Stromal cell of bone marrow (primary cell): ENCODE measurements at regions not wholly inside any gene's neighbourhood (a gene's known extent, or its start where the extent isn't known, plus 50 kb on each side); places are given as distances from the start of the nearest gene placed in this dataset.
"Not testable (repeated sequence)": the region's sequence is repeated elsewhere in the genome, so short reads cannot be mapped to it uniquely, and the experiment has no call there.

Source experiments
- DNase-seq: peaks from one replicate; pipeline ENCODE4 v3.0.0-alpha.2; 2012; ENCODE audit warnings: low read depth

DNA sequence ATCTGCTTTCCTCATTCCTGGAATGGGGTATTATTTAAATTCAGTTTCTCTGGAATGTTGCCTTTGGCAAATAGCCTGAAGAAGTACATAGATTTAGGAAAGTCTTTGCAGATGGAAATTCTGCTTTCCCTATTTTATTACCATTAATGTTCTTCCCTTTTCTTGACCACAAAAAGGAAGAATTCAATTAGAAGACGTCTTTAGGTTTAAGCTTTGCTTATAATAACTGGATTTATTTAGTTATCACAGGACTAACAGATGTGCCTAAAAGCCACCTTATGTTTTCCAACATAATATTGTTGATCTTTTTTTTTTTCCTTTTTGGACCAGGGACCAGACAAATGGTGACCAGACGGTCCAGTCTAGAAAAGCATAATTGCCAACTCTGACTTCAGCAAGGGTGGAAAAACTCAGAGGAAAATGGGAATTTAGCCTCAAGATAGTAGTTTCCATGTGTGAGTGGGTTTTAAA is 210.1 kb upstream of the SPRY2 start:
- no peak for DNase-seq

- DNase-seq, result no peak
These were observed 208.0 kb upstream of the SPRY2 start for GRCh38 chr13:80548915-80549314.

- DNase-seq, result no peak
These were observed 207.2 kb upstream of the SPRY2 start for GRCh38 chr13:80547885-80548825.

GRCh38 chr13:80547341-80547740 is 206.4 kb upstream of the SPRY2 start:
- DNase-seq, result no peak

DNA sequence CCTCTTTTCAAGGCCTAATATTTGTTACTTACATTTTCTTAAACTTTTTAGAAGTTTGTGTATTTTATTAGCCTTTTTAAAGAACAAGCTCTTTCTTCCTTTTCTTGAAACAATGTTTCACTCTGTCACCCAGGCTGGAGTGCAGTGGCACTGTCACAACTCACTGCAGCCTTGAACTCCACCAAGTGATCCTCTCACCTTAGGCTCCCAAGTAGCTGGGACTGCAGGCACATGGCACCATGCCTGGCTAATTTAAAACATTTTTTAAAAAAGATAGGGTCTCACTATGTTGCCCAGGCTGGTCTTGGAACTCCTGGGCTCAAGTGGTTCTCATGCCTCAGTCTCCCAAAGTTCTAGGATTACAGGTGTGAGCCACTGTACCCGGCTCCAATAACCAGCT is 192.2 kb upstream of the SPRY2 start:
- DNase-seq, result no peak

- no peak for DNase-seq
These were observed 190.0 kb upstream of the SPRY2 start for GRCh38 chr13:80530902-80531301.

- no peak for DNase-seq
These were observed 189.3 kb upstream of the SPRY2 start for GRCh38 chr13:80530191-80530590.

DNA sequence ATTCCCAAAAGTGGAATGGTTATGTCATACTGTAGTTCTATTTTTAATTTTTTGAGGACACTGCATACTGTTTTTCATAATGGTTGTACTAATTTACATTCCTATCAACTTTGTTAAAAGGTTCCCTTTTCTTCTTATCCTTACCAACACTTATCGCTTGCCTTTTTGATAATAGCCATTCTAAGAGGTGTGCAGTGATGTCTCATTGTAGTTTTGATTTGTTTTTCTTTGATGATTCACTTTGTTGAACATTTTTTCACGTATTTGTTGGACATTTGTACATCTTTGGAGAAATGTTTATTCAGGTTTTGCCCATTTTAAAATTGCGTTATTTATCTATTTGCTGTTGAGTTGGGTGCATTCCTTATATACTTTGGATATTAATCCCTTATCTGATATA is 188.8 kb upstream of the SPRY2 start:
- no peak for DNase-seq

DNA sequence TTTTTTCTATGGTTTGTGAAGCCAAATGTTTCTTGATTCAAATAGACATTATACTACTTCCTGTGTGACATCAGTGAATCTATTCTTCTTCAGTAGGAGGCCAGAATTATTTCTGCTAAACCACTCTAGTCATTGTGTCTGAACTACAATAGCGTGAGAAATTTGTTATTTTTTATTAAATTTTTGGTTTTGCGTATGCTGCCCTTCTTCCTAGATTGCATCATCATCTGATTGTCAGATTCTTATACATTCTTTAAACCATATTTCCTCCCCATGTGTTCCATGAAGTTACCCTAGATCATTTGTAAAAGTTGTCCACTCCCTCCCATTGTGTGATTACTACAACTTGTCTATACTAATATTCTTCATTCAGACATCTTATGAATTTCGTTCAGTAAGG is 187.8 kb upstream of the SPRY2 start:
- no peak for DNase-seq

GRCh38 chr13:80527400-80527799 is 186.5 kb upstream of the SPRY2 start:
- DNase-seq, result no peak

- DNase-seq, result no peak
These were observed 183.7 kb upstream of the SPRY2 start for GRCh38 chr13:80524447-80525215.

DNA sequence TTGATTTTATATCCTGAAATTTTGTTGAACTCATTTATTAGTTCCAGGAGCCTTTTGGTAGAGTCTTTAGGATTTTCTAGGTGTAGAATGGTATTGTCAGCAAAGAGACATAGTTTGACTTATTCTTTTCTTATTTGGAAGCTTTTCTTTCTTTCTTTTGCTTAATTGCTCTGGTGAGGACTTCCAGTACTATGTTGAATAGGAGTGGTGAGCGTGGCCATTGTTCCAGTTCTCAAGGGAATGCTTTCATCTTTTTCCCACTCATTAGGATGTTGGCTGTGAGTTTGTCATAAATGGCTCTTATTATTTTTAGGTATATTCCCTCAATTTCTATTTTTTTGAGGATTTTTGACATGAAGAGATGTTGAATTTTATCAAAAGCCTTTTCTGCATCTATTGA is 182.2 kb upstream of the SPRY2 start:
- DNase-seq, result no peak

GRCh38 chr13:80522463-80522862 is 181.5 kb upstream of the SPRY2 start:
- not testable (repeated sequence) for DNase-seq

DNA sequence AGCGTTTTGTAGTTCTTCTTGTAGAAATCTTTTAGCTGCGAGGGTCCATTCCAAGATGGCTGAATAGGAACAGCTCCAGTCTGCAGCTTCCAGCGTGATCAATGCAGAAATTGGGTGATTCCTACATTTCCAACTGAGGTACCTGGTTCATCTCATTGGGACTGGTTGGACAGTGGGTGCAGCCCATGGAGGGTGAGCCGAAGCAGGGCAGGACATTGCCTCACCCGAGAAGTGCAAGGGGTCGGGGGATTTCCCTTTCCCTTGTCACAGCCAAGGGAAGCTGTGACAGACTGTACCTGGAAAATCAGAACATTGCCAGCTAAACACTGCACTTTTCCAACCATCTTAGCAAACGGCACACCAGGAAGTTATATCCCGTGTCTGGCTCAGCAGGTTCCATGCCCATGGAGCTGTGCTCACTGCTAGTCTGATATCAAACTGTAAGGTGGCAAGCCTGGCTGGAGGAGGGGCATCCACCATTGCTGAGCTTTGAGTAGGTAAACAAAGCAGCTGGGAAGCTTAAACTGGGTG is 176.0 kb upstream of the SPRY2 start:
- no peak for DNase-seq

GRCh38 chr13:80515296-80515695 is 174.4 kb upstream of the SPRY2 start:
- DNase-seq, result no peak

DNA sequence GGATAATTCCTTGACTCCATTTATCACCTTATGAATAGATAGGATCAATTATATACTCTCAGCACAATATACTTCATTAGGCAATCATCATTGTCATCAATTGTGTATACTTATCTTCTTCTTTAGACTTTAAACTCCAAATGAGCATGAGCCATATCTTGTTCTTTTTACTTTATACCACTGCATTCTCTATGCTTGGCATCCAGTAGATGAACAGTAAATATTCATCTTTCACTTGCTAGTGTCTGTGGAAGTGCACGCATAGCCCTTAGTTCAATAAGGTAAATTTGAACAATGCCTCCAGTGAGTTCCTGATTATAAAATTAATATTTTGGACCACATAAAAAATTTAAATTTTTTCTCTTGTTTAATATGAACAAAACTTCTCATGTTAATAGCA is 172.3 kb upstream of the SPRY2 start:
- DNase-seq, result no peak

DNA sequence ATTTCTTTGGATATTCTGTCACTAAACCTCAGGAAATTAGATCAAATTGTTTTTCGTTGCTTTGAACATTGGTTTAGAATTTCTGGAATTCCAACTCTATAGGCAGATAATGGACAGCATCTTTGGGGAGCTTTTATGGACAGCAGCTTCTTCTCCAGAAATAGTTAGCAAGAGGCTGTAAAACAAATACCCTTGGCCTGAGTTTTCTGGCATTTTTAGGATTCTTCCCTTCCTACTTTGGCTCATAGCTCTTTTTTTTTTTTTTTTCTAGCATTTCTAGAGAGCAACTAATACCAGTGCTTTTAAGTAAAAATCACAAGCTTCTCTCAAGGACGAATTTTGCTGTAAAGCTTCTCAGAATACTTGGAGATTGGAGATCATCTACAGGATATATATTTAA is 169.8 kb upstream of the SPRY2 start:
- DNase-seq, result no peak

- no peak for DNase-seq
These were observed 168.3 kb upstream of the SPRY2 start for GRCh38 chr13:80509264-80509663.

DNA sequence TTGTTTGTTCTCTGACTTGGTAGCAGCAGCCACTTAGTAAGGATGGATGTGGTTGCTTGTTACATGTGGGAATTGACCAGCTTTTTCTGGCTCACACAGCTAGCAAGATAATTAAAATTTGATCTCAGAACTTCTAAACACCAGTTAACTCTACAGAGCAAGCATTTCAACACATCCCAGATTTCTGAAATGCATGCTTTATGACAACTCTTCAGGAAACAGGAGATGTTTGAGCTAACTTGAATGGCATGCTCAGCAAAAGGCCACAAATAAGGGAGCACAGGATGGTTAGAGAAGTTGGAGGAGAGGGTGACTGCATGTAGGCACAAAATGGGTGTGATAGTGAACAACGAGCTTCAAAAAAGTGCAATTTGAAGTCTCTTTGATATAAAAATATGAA is 167.1 kb upstream of the SPRY2 start:
- no peak for DNase-seq

DNA sequence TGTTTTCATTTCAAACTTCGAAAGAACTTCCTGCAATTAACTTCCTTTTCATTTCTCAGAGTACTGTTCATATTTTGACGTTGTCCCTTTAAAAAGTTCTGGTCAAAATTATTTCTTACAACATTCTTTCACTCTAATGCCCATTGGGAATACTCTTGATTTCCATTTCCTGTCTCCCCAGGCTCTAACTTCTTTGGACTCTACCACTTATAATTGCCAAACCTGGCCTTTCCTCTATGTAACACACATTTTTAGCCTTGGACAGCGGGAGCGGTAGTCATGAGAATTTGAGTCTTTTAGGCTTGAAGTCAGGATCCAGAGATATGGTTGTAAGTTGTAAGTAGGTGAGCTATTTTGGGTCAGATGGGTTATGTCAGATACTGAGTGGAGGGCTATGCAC is 163.5 kb upstream of the SPRY2 start:
- DNase-seq, result peak; percentile 18

DNA sequence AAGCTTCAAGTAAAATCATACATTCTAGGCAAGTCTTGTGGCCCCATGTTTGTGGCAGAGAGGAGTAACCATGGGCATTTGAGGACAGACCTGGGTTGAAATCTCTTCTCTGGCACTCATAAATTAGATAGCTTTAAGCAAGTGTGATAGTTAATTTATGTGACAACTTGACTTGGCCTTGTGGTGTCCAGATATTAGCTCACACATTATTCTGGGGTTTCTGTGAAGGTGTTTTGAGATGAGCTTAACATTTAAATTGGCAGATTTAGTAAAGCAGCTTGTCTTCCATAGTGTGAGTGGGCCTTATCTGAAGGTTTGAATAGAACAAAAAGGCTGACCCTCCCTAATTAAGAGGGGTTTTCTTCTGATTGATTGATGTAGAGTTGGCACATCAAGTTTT is 161.4 kb upstream of the SPRY2 start:
- no peak for DNase-seq

DNA sequence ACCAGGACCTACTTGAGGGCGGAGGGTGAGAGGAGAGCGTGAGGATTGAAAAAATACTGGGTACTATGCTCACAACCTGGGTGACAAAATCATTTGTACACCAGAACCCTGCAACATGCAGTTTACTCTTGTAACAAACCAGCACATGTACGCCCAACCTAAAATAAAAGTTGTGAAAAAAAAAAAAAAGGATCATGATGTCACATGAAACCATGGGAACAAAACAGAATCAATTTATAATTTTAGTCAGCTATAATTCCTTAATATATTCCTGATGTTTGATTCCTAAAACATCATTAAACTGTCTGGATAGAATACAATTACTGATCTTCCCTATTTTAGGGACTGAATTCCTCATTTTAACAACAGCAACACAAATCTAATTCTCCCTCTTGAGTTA is 160.6 kb upstream of the SPRY2 start:
- DNase-seq, result no peak
